OCI-LY7 (cell line): ENCODE measurements at regions not wholly inside any gene's neighbourhood (a gene's known extent, or its start where the extent isn't known, plus 50 kb on each side); places are given as distances from the start of the nearest gene placed in this dataset.

Source experiments
- CTCF ChIP-seq: fragments of 200-600 bp; sonication (generic); conservative IDR thresholded peaks from 2 replicates; pipeline ENCODE4 v1.5.1; 2014; ENCODE audit warnings: mild to moderate bottlenecking, antibody characterized with exemption, low read length, moderate library complexity, mixed read lengths
- EZH2phosphoT487 ChIP-seq: fragments of 200-600 bp; sonication (generic); IDR thresholded peaks from 2 replicates; pipeline ENCODE4 v1.6.1; 2018; ENCODE audit warnings: low read depth, borderline replicate concordance, mild to moderate bottlenecking, mixed run types, antibody characterized with exemption, low read length, moderate library complexity, mixed read lengths

- TF ChIP-seq CTCF (peak; percentile 77), EZH2phosphoT487 (no peak)
Measured at GRCh38 chr5:39714036-39714698, 289.4 kb upstream of the DAB2 start.
